Osteoblast (primary cell): ENCODE measurements at regions not wholly inside any gene's neighbourhood (a gene's known extent, or its start where the extent isn't known, plus 50 kb on each side); places are given as distances from the start of the nearest gene placed in this dataset.

Source experiments
- DNase-seq: peaks from one replicate; pipeline ENCODE4 v3.0.0; 2011; ENCODE audit warnings: low spot score, mixed read lengths; ENCODE audit not compliant: insufficient read length; ENCODE audit errors: missing footprints
- H2AFZ ChIP-seq: 2 replicates; pipeline ENCODE4 v1.6.0; 2011; ENCODE audit warnings: mild to moderate bottlenecking, low read length
- H3K27ac ChIP-seq: 2 replicates; pipeline ENCODE4 v1.5.1; 2011; ENCODE audit warnings: mild to moderate bottlenecking, low read depth, low read length, moderate library complexity
- H3K27me3 ChIP-seq: 2 replicates; pipeline ENCODE4 v1.6.0; 2012; ENCODE audit warnings: mild to moderate bottlenecking, control low read depth, inconsistent platforms, low read length, moderate library complexity; ENCODE audit not compliant: insufficient read depth
- H3K36me3 ChIP-seq: 2 replicates; pipeline ENCODE4 v1.5.1; 2011; ENCODE audit warnings: mild to moderate bottlenecking, low read length, control low read depth, moderate library complexity; ENCODE audit not compliant: insufficient read depth
- H3K4me1 ChIP-seq: 2 replicates; pipeline ENCODE4 v1.5.1; 2011; ENCODE audit warnings: mild to moderate bottlenecking, low read length, control low read depth, moderate library complexity; ENCODE audit not compliant: insufficient read depth
- H3K4me2 ChIP-seq: 2 replicates; pipeline ENCODE4 v1.6.0; 2011; ENCODE audit warnings: mild to moderate bottlenecking, low read length; ENCODE audit not compliant: insufficient read depth
- H3K4me3 ChIP-seq: fragments of 200-600 bp; sonication (generic); 3 replicates; pipeline ENCODE4 v1.5.1; 2012; ENCODE audit warnings: mild to moderate bottlenecking, low read length, inconsistent platforms; ENCODE audit not compliant: insufficient read depth
- H3K79me2 ChIP-seq: 2 replicates; pipeline ENCODE4 v1.6.0; 2012; ENCODE audit warnings: mild to moderate bottlenecking, low read length, control low read depth, inconsistent platforms; ENCODE audit not compliant: insufficient read depth
- H3K9me3 ChIP-seq: 2 replicates; pipeline ENCODE4 v1.5.1; 2011; ENCODE audit warnings: low read depth, low read length, control low read depth
- H4K20me1 ChIP-seq: 2 replicates; pipeline ENCODE4 v1.6.0; 2012; ENCODE audit warnings: mild to moderate bottlenecking, low read length, control low read depth; ENCODE audit not compliant: insufficient read depth
- TF ChIP-seq, protein P1 (sequence below): IDR thresholded peaks from 2 replicates; pipeline ENCODE4 v1.5.1; 2011; ENCODE audit warnings: mild to moderate bottlenecking, low read depth, low read length, moderate library complexity; ENCODE audit errors: extremely low read depth

DNA sequence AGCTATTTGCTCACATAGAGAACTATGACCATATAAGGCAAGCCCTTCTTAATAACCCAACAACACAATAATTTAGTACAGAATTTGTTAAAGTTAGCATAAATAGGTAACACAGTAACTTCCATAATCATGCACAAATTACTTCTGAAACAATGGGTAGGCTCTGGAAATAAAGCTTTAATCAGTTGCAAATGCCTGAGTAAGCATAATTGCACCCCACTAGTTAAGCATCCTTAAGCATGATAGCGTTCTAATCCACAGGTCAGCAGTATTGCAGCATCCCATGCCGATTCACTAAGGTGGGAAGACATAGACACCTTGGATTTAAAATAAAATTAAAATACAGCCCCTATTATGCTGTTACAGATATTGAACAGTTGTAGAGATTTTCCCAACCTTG, 161.7 kb downstream of the DHX15 start:
- Histone ChIP-seq H3K4me3 (no peak overlapping the region), H3K36me3 (no peaks in the 10 kb centered on the region), H3K4me2 (no peak overlapping the region), H3K4me1 (no peaks in the 10 kb centered on the region), H3K9me3 (no peaks in the 10 kb centered on the region), H3K79me2 (no peaks in the 10 kb centered on the region), H3K27me3 (no peaks in the 10 kb centered on the region), H4K20me1 (no peaks in the 10 kb centered on the region), H2AFZ (no peak overlapping the region), H3K27ac (no peak overlapping the region)
- TF ChIP-seq, protein P1, sequence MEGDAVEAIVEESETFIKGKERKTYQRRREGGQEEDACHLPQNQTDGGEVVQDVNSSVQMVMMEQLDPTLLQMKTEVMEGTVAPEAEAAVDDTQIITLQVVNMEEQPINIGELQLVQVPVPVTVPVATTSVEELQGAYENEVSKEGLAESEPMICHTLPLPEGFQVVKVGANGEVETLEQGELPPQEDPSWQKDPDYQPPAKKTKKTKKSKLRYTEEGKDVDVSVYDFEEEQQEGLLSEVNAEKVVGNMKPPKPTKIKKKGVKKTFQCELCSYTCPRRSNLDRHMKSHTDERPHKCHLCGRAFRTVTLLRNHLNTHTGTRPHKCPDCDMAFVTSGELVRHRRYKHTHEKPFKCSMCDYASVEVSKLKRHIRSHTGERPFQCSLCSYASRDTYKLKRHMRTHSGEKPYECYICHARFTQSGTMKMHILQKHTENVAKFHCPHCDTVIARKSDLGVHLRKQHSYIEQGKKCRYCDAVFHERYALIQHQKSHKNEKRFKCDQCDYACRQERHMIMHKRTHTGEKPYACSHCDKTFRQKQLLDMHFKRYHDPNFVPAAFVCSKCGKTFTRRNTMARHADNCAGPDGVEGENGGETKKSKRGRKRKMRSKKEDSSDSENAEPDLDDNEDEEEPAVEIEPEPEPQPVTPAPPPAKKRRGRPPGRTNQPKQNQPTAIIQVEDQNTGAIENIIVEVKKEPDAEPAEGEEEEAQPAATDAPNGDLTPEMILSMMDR: no peak
- no peak for DNase-seq

DNA sequence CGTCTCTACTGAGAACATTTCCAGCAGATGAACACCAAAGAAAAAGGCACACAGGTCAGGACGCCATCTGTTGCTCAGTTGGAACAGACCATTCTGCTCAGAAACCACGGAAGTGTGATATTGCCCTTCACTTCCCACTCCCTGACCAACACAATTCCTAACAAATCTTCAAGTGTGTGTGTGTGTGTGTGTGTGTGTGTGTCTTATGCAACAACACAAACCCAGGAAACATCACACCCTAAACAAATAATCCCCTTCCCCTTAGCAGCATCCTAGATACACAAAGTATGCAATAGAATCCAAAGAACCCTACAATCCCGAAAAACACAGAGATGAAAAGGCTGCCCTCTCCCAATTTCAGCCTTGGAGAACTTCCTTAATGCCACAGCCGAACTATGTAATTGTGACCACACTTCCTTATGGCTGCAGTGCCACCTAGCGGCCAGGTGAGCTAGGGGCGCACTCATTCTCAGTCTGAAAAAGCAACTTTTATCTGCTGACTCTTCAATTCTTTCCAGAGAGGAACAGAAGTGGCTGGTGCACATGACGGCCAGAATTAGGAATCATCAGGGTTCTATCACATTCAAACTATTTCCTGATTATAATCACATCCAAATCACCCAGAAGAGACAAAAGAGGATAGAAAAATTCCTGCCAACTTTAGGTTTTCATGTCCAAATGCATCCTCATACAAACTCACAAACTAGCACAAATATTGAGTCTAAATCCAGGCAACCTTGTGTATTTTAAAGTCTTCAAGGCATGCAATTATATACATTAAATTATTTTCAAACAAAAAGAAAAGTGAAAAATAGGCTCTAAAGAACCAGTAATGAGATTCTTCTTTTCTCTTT, 164.9 kb downstream of the DHX15 start:
- Histone ChIP-seq H4K20me1 (no peaks in the 10 kb centered on the region), H2AFZ (peak overlapping the region; percentile 66), H3K9me3 (no peaks in the 10 kb centered on the region), H3K27ac (no peak overlapping the region), H3K79me2 (no peaks in the 10 kb centered on the region), H3K4me2 (peak overlapping the region; percentile 69), H3K36me3 (no peaks in the 10 kb centered on the region), H3K4me3 (no peak overlapping the region), H3K4me1 (no peaks in the 10 kb centered on the region), H3K27me3 (no peaks in the 10 kb centered on the region)
- DNase-seq: no peak
- TF ChIP-seq, protein P1: peak; percentile 96

DNA sequence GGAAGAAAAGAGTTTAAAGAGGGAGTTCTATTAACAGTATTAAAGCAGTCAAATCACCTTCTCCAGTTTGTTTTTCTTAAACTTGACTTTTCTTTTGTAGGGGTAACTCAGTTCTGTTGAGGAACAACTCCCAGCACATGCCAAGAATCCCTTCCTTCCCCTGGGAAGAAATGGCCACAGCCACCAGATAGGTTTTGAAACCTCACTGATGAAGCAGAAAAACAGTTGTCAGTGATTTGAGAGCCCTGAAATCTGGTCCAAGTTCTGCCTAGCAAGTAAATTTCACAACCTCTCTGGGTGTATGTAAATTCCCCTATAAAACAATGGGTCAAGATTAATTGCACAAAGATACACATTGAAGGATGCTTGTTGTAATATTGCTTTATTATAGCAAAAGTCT, 167.1 kb downstream of the DHX15 start:
- Histone ChIP-seq H2AFZ (no peak overlapping the region), H3K27ac (no peak overlapping the region), H3K27me3 (no peaks in the 10 kb centered on the region), H3K9me3 (no peaks in the 10 kb centered on the region), H3K4me3 (no peak overlapping the region), H3K36me3 (no peaks in the 10 kb centered on the region), H3K4me2 (no peak overlapping the region), H3K79me2 (no peaks in the 10 kb centered on the region), H3K4me1 (no peaks in the 10 kb centered on the region), H4K20me1 (no peaks in the 10 kb centered on the region)
- TF ChIP-seq, protein P1: no peak
- no peak for DNase-seq

DNA sequence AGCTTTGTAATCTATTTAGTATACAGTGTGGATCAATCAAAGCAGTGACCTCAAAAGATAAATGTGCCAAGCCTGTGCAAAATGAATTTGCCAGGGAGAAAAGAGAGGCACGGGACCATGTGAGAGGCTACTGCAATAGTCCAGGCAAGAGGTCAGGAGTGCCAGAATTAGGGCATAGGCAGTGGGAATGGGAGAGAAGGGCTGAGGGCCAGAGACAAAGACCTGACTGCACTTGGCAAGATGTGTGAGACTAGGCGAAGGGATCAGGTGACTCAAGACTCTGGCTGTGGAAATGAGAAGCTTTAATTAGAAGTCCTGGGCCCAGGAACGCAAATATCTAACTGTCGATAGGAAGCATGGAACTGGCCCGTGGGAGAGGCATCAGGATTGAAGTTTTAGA, 168.1 kb downstream of the DHX15 start:
- no peak for DNase-seq
- H3K79me2 ChIP-seq: no peaks in the 10 kb centered on the region
- H3K4me3 ChIP-seq: no peak overlapping the region
- no peaks in the 10 kb centered on the region for H3K9me3 ChIP-seq
- no peaks in the 10 kb centered on the region for H3K27me3 ChIP-seq
- no peak overlapping the region for H3K27ac ChIP-seq
- no peaks in the 10 kb centered on the region for H4K20me1 ChIP-seq
- H2AFZ ChIP-seq: no peak overlapping the region
- H3K36me3 ChIP-seq: no peaks in the 10 kb centered on the region
- no peaks in the 10 kb centered on the region for H3K4me1 ChIP-seq
- TF ChIP-seq, protein P1: no peak
- no peak overlapping the region for H3K4me2 ChIP-seq
